Peyer's patch (tissue), 4 donors: ENCODE measurements at regions not wholly inside any gene's neighbourhood (a gene's known extent, or its start where the extent isn't known, plus 50 kb on each side); places are given as distances from the start of the nearest gene placed in this dataset.

Experiments used
- DNase-seq, 3 donors: peaks; one replicate each; pipeline ENCODE4 v3.0.0-alpha.2; 2017 to 2019
- H3K27ac ChIP-seq, 4 donors: fragments of 200-600 bp; sonication (generic); one replicate each; pipeline ENCODE4 v1.5.1; 2016 to 2019
- H3K27me3 ChIP-seq, 2 donors: fragments of 200-600 bp; sonication (generic); one replicate each; pipeline ENCODE4 v1.5.1; 2019
- H3K36me3 ChIP-seq, 3 donors: fragments of 200-600 bp; sonication (generic); one replicate each; pipeline ENCODE4 v1.5.1; 2016 to 2019
- H3K4me1 ChIP-seq, 4 donors: fragments of 200-600 bp; sonication (generic); one replicate each; pipeline ENCODE4 v1.5.1; 2016 to 2019
- H3K4me3 ChIP-seq, 4 donors: fragments of 200-600 bp; sonication (generic); 1 replicate in 3 of 4; 2 replicates in 1 of 4; pipeline ENCODE4 v1.5.1; 2016 to 2019; ENCODE audit warnings: mild to moderate bottlenecking in 1 of 4
- H3K9me3 ChIP-seq, 4 donors: fragments of 200-600 bp; sonication (generic); one replicate each; pipeline ENCODE4 v1.5.1; 2016 to 2019; ENCODE audit warnings: mild to moderate bottlenecking in 1 of 4
- CTCF ChIP-seq, 6 experiments: fragments of 450-650 bp in 4 of 6; fragments of 200-600 bp in 2 of 6; sonication (generic) in 1 of 6; IDR thresholded peaks; one replicate each; pipeline ENCODE4 v1.5.1; 2017 to 2019; ENCODE audit warnings: antibody characterized with exemption in 6 of 6, mild to moderate bottlenecking in 3 of 6, moderate library complexity in 1 of 6
- POLR2A ChIP-seq, 2 donors: fragments of 450-650 bp; IDR thresholded peaks; one replicate each; pipeline ENCODE4 v1.5.1; 2017; ENCODE audit warnings: antibody characterized with exemption in 2 of 2, mild to moderate bottlenecking in 2 of 2, moderate library complexity in 2 of 2

DNA sequence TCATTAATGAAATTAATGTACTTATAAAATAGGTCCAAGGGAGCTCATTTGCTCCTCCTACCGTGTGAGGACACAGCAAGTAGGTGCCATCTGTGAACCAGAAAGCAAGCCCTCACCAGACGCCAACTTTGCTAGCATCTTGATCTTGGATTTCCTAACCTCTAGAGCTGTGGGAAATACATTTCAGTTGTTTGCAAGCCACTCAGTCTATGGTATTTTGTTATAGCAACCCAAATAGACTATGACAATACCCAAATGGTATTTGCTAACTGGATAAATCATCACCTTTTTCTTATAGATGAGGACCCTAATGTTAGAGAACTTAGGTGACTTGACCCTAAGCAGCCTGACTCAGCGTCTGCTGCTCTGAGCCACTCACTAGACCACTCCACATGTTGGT, 379.6 kb downstream of the HRH4 start:
- H3K27me3 ChIP-seq, result no peaks in the 10 kb centered on the region
- H3K4me1 ChIP-seq, result no peaks in the 10 kb centered on the region
- H3K4me3 ChIP-seq, result no peak overlapping the region
- TF ChIP-seq CTCF (IDR thresholded peaks at IDR 0.05) (no peak), POLR2A (IDR thresholded peaks at IDR 0.05) (no peak)
- H3K27ac ChIP-seq, result no peak overlapping the region
- H3K36me3 ChIP-seq, result no peaks in the 10 kb centered on the region
- no peak for DNase-seq
- no peaks in the 10 kb centered on the region for H3K9me3 ChIP-seq

DNA sequence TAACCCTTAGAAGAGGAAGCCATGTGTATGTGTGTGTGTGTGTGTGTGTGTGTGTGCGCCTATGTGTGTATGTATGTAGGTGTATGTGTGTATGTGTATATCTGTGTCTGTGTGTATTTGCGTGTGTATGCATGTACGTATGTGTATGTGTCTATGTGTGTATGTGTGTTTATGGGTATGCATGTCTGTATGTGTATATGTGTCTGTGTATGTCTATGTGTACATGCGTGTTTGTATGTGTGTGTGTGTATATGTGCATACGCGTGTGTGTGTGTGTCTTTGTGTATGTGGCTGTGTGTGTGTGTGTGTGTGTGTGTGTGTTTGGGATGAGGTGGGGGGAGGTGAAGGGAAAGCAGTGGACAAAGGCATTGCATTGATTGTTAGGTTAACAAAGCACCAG, 380.2 kb downstream of the HRH4 start:
- H3K27me3 ChIP-seq, result no peaks in the 10 kb centered on the region
- H3K4me3 ChIP-seq, result no peak overlapping the region
- H3K36me3 ChIP-seq, result no peaks in the 10 kb centered on the region
- no peaks in the 10 kb centered on the region for H3K9me3 ChIP-seq
- DNase-seq, result no peak
- TF ChIP-seq POLR2A (IDR thresholded peaks at IDR 0.05), result no peak
- TF ChIP-seq CTCF (IDR thresholded peaks at IDR 0.05), result no peak
- H3K27ac ChIP-seq, result no peak overlapping the region
- H3K4me1 ChIP-seq, result no peaks in the 10 kb centered on the region

GRCh38 chr18:24841536-24841935, 381.1 kb downstream of the HRH4 start:
- Histone ChIP-seq H3K4me1 (no peaks in the 10 kb centered on the region), H3K27ac (no peak overlapping the region), H3K36me3 (no peaks in the 10 kb centered on the region), H3K4me3 (no peak overlapping the region), H3K27me3 (no peaks in the 10 kb centered on the region), H3K9me3 (no peaks in the 10 kb centered on the region)
- DNase-seq, result no peak
- TF ChIP-seq POLR2A (IDR thresholded peaks at IDR 0.05) (no peak), CTCF (IDR thresholded peaks at IDR 0.05) (no peak)

DNA sequence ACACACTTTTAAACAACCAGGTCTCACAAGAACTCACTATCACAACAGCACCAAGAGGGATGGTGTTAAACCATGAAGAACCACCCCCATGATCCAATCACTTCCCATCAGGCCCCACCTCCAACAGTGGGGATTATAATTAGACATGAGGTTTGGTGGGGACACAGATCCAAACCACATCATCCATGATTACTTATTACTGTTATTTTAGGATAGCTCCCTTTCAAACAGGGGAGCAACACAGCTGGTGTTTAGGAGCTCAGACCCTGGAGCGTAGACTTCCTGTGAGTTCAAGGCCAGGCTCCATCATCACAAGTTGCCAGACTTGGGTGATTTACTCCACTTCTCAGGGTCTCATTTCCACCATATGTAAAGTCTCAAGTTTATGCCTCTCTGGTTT, 382.7 kb downstream of the HRH4 start:
- TF ChIP-seq CTCF (IDR thresholded peaks at IDR 0.05) (no peak), POLR2A (IDR thresholded peaks at IDR 0.05) (no peak)
- DNase-seq, result no peak
- no peaks in the 10 kb centered on the region for H3K36me3 ChIP-seq
- no peaks in the 10 kb centered on the region for H3K9me3 ChIP-seq
- no peaks in the 10 kb centered on the region for H3K27me3 ChIP-seq
- no peaks in the 10 kb centered on the region for H3K4me1 ChIP-seq
- H3K27ac ChIP-seq, result no peak overlapping the region
- H3K4me3 ChIP-seq, result no peak overlapping the region

- Histone ChIP-seq H3K36me3 (no peaks in the 10 kb centered on the region), H3K27me3 (no peaks in the 10 kb centered on the region), H3K27ac (no peak overlapping the region), H3K4me1 (no peaks in the 10 kb centered on the region), H3K4me3 (no peak overlapping the region), H3K9me3 (no peaks in the 10 kb centered on the region)
- no peak for DNase-seq
- TF ChIP-seq POLR2A (IDR thresholded peaks at IDR 0.05) (no peak), CTCF (IDR thresholded peaks at IDR 0.05) (no peak)
These were observed 385.7 kb downstream of the HRH4 start for GRCh38 chr18:24846138-24846537.

- DNase-seq, result no peak
- Histone ChIP-seq H3K4me3 (no peak overlapping the region), H3K36me3 (no peaks in the 10 kb centered on the region), H3K9me3 (no peaks in the 10 kb centered on the region), H3K27me3 (no peaks in the 10 kb centered on the region), H3K4me1 (no peaks in the 10 kb centered on the region), H3K27ac (no peak overlapping the region)
- TF ChIP-seq CTCF (IDR thresholded peaks at IDR 0.05), result no peak
- TF ChIP-seq POLR2A (IDR thresholded peaks at IDR 0.05), result no peak
These were observed 390.1 kb downstream of the HRH4 start for GRCh38 chr18:24850532-24850931.
